Bronchial epithelial cell (primary cell): ENCODE measurements at regions not wholly inside any gene's neighbourhood (a gene's known extent, or its start where the extent isn't known, plus 50 kb on each side); places are given as distances from the start of the nearest gene placed in this dataset.

Experiments
- DNase-seq: peaks from one replicate; pipeline ENCODE4 v3.0.0-alpha.2; 2010; ENCODE audit warnings: low read depth
- FAIRE-seq: peaks from 2 replicates; lab custom pipeline; 2011; peaks lifted over from hg19 to GRCh38; lab: Jason Lieb, UNC
- H3K27me3 ChIP-seq: 2 replicates; pipeline ENCODE4 v1.5.1; 2011; ENCODE audit warnings: low read length; ENCODE audit not compliant: control insufficient read depth, insufficient read depth
- H3K36me3 ChIP-seq: 2 replicates; pipeline ENCODE4 v1.5.1; 2011; ENCODE audit warnings: low read length; ENCODE audit not compliant: control insufficient read depth, insufficient read depth
- H3K4me3 ChIP-seq: 2 replicates; pipeline ENCODE4 v1.5.1; 2011; ENCODE audit warnings: mild to moderate bottlenecking, low read depth, low read length, control low read depth
- TF ChIP-seq, protein P1 (sequence below): IDR thresholded peaks from 2 replicates; pipeline ENCODE4 v1.5.1; 2011; ENCODE audit warnings: mild to moderate bottlenecking, moderate library complexity, low read length, control low read depth, inconsistent platforms; ENCODE audit not compliant: insufficient read depth, severe bottlenecking

DNA sequence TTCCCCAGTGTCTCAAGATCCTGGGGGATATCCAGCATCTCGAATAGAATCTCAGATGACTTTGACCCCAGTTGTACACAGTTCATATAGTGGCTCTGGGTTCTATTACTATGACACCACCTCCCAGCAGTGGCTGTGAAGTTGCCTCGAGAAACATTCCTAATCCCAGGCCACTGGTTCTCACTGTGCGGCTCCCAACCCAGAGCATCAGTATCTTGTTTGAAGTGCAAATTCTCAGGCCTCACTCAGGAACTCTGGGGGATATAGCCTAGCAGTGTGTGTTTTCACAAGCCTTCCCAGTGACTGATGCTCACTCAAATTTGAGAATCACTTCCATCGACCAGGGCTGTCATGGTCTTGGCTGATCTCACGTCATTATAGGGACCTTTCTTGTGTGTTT, 69.3 kb upstream of the IGF1 start:
- Histone ChIP-seq H3K4me3 (no peak overlapping the region), H3K36me3 (no peaks in the 10 kb centered on the region), H3K27me3 (no peaks in the 10 kb centered on the region)
- TF ChIP-seq, protein P1, sequence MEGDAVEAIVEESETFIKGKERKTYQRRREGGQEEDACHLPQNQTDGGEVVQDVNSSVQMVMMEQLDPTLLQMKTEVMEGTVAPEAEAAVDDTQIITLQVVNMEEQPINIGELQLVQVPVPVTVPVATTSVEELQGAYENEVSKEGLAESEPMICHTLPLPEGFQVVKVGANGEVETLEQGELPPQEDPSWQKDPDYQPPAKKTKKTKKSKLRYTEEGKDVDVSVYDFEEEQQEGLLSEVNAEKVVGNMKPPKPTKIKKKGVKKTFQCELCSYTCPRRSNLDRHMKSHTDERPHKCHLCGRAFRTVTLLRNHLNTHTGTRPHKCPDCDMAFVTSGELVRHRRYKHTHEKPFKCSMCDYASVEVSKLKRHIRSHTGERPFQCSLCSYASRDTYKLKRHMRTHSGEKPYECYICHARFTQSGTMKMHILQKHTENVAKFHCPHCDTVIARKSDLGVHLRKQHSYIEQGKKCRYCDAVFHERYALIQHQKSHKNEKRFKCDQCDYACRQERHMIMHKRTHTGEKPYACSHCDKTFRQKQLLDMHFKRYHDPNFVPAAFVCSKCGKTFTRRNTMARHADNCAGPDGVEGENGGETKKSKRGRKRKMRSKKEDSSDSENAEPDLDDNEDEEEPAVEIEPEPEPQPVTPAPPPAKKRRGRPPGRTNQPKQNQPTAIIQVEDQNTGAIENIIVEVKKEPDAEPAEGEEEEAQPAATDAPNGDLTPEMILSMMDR, result no peak
- FAIRE-seq (no peak), DNase-seq (no peak)

DNA sequence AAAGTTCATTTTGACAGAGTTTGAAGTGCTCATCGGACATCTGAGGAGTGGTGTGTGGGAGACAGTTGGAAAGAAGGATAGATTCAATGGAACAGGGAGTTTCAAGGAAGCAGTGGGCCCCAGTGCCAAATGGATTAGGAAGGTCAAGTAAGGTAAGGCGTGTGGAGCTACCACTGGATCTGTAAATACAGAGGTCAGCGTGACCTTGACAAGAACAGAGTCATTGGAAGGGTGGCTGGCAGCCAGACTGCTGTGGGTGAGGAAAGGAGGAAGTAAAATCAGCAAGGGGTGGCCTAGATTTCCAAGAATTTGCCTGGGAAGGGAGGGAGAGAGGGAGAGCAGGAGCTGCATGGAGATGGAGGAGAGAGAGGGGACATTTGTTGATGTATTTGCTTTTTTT, 68.2 kb upstream of the IGF1 start:
- no peak for DNase-seq
- H3K4me3 ChIP-seq, result no peak overlapping the region
- TF ChIP-seq, protein P1, result no peak
- H3K27me3 ChIP-seq, result no peaks in the 10 kb centered on the region
- no peak for FAIRE-seq
- no peaks in the 10 kb centered on the region for H3K36me3 ChIP-seq

DNA sequence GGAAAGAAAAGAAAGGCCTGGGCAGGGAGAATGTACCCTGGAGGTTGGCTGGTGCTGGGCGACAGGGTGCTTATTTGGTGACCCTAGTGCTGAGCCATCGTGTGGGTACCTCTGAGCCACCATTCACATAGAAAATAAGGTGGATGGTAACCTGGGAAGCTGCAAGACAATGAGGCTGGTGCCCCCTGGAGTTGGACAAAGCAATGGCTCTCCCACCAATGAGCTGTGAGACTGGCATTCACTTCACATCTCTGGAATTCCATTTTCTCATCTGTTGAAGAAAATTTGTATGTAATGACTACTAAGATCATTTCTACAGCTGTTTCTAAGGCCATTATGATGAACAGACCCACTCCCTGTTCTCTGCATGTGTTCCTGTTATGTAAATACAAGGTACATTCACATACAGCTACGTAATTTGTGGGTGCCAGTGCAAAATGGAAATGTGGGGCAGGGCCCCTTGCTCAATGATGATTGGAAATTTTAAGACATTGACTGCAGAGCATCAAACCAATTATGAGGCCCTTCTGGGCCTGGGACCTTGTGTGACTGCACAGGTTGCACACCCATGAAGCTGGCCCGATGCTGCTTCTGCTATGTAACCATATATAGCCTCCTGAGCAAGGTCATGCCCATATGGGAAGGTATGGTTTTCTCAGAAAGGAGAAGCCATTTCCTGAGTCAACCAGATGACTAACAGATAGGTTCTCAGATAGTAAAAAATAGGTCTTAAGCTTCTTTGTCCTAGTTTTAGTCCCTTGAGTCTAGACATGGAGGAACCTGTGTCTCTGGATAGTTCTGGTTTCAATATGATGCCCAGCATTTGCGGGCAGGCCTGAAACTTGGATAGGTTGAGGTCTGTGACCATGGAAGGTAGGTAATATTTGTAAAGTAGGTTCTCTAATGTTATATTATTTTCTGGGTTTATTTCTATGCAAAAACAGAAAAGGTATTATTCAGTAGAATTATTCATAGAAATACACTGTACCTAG, 63.4 kb upstream of the IGF1 start:
- no peaks in the 10 kb centered on the region for H3K36me3 ChIP-seq
- DNase-seq (no peak), FAIRE-seq (no peak)
- TF ChIP-seq, protein P1, result no peak
- no peaks in the 10 kb centered on the region for H3K27me3 ChIP-seq
- no peak overlapping the region for H3K4me3 ChIP-seq

DNA sequence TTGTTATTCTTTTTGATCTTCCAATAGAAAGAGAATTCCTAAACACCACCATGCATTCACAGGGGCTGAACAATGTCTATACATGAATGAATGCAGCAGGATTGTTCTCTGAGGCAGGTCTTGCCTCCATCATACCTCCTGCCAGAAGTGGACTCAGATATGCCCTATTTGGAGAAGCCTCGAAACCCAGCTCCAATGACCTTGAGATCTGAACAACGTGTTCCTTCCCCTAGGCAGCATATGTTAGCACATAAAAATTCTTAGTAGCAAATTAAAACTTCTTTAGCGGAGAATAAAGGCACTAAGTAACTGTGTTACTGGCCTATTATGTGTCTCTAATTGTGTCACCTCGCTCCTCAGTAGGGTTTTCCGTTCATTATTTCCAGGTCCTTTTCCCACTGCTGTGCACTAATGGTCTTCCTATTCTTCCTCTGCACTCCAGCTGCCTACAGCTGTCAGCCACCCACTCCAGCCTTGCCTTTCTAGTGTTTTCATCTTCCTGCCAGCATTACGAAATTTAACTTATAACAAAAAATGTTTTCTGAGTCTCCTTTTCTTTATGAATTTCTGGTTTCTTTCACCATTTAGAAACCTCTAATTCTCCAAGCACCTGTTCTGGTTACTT, 62.6 kb upstream of the IGF1 start:
- Histone ChIP-seq H3K27me3 (no peaks in the 10 kb centered on the region), H3K4me3 (no peak overlapping the region), H3K36me3 (no peaks in the 10 kb centered on the region)
- DNase-seq (no peak), FAIRE-seq (no peak)
- TF ChIP-seq, protein P1, result no peak

DNA sequence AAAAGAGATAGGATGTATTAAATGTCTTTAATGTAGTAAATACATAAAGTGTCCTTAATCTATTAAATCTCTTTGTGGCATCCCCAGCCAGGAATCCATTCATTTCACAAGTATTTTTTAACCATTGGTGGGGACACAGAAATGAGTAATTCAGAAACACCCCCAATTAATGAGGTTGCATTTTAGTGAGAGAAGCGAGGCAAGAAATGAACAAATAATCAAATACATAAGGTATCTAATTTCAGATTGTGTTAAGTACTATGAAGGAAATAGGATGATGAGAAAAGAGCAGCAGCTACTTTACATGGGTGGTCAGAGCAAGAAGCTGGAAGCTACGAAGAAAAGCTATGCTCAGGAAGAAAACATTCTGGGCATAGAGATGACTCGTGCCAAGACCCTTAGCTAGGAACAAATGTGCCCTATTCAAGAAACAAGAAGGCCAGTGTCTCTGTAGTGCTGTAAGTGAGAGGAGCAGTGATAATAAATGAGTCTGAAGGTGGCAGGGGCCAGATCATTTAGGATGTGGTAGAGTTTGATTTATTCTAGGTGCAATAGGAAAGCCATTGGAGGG, 60.5 kb upstream of the IGF1 start:
- H3K27me3 ChIP-seq, result no peaks in the 10 kb centered on the region
- no peak for FAIRE-seq
- TF ChIP-seq, protein P1, result no peak
- no peak overlapping the region for H3K4me3 ChIP-seq
- DNase-seq, result no peak
- no peaks in the 10 kb centered on the region for H3K36me3 ChIP-seq
